Stimulated activated CD4-positive, alpha-beta T cell treated with anti-CD3 and anti-CD28 coated beads, TNF-alpha, amount 100 ng/mL, for 4 hours (primary cell): ENCODE measurements at regions not wholly inside any gene's neighbourhood (a gene's known extent, or its start where the extent isn't known, plus 50 kb on each side); places are given as distances from the start of the nearest gene placed in this dataset.

Source experiments
- DNase-seq, 3 experiments: peaks; one replicate each; pipeline ENCODE4 v3.0.0-alpha.2; 2020; ENCODE audit warnings: low read depth in 3 of 3

DNA sequence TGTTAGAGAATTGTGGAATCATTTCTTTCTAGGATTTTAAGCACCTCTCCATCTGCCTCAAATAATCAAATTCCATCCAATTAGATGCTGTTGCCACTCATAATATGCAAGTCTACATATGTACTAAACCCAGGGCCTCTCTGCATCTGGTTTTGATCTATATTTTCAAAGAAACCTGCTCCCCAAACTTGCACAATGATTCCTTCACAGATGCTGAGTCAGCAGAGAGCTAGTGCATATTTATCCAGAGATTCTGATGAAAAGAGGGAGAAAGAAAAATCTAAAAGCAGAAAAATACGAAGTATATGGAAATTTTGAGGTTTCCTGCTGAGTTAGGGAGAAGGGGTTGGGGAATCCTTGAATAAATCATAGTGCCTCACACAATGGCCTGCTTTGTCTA is 235.1 kb upstream of the RBFOX1 start:
- no peak for DNase-seq

DNA sequence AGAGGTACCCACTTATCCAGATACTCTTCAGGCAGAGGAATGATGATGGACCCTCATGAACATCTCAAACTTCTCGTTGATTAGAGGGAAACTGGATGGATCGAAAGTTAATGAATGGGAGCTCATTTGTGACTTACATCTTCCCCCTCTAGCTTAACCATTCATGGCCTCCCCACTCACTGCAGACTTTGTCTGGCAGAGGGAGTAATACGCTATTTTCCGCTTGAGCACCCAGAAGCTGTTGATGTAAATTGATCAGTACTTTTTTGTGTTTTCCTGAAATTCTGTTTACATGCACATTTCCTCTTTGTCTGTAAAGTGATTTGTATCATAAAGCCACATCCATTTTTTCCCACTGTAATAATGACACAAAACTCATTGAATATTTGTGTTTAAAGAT is 239.1 kb upstream of the RBFOX1 start:
- DNase-seq: no peak

GRCh38 chr16:7090628-7091115 is 242.0 kb upstream of the RBFOX1 start:
- no peak for DNase-seq

DNA sequence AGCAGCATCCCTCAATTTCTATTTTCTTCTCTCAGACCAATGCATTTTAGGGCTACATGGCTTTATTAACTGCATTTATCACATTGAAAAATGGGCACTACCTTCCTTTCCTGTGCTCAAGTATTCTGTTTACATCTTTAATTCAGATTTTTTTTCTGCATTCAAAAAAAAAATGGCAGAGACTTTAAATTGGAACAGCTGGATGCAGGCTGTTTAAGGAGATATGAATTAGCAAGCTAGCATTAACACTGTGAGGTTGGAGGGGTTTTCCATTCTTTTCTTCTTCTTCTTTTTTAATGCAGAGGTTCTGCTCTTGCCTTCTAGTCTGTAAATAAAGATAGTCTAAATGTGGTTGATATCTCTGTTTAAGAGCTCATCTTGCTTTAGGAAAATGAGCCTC is 242.9 kb upstream of the RBFOX1 start:
- DNase-seq: no peak

GRCh38 chr16:7088711-7089110 is 243.9 kb upstream of the RBFOX1 start:
- no peak for DNase-seq

DNA sequence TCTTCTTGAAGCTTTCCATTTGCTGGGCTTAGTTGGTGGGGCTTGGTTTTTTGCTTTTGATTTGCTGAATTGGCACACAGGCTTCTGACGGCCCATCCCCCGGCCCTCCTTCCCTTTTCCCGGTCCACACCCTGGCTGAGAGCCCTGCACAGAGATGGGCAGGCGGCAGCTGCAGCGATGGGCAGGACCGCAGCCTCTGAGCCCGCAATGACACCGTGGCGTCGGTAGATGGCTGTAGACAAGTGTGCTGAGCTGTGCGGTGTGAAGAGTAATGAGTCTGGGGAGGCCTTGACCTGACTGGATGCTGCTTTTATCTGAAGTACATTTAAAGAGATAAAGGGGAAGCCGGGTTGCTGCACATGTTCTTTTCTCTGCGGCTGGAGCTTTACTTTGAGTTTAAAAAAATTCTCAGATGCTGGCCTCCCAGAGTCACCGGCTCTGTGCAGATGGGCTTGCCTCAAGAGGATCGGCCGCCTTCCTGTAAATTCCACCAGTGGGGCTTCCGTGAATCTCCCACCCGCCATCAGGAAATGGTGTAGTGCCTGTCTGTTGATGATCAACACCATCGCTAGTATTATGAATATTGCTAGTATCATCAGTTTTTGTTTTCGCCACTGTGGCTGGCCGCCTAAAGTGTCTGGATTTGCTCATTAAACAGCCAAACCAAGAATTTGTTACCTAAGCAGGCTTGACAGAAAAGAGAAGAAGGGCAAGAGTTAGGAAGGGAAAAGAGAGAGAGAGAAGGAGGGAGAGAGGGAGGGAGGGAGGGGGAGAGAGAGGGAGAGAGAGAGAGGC is 245.6 kb upstream of the RBFOX1 start:
- no peak for DNase-seq

- DNase-seq: no peak
Measured at GRCh38 chr16:7085776-7086175, 246.9 kb upstream of the RBFOX1 start.

DNA sequence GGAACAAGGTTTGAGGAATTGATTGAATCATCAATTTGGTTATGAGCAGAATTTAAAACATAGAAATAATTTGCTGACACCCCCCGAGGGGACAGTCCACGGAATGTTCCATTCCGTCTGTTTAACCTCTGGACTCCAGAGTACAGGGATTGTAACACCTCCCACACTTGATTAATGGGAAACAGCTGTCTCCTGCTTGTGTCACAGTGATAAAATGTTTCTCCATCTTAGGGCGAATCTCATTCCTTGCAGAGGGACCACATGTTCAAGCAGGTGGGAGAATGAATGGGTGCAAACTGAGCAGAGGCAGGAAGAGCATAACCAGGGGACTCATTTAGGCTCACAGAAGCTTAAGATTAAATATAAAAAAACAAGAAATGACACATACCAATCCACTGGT is 249.5 kb upstream of the RBFOX1 start:
- no peak for DNase-seq

DNA sequence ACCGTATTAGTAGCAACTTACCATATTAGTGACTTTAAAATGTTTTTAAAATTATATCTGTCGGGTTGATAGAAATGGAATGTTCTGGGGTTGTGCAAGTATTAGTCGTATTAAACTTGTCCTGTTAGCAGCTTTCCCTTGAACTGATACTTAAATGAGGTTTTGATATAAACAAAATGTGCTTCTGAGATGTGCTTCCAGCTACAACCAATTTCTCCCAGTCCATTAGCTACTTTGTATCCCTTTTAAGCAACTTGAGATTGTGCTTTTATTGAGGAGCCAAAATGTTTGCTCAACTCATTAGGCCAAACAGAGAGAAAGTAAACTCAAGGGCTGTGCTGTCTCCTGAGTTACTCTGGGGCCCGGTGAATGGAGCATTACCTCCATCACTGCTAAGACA is 255.0 kb upstream of the RBFOX1 start:
- no peak for DNase-seq

DNA sequence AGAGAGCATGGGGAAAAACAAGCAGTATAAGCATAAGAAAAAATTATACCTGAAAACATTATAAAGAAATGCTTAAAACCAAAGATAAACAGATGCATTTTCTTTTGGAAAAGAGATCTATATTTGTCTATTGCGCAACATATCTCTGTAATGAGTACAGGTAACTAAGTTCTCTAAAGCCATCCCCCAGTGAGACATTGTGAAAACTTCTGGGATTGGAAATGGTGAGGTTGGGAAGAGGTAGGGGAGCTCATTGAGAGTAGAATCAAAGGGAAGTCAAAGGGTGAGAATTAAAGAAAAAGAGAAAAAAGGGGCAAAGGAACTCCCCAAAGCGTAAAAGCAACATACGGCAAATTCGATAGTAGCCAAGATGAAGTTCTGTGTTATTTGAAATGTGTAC is 257.9 kb upstream of the RBFOX1 start:
- DNase-seq: no peak

- no peak for DNase-seq
Measured at GRCh38 chr16:7057458-7057857, 275.2 kb upstream of the RBFOX1 start.

DNA sequence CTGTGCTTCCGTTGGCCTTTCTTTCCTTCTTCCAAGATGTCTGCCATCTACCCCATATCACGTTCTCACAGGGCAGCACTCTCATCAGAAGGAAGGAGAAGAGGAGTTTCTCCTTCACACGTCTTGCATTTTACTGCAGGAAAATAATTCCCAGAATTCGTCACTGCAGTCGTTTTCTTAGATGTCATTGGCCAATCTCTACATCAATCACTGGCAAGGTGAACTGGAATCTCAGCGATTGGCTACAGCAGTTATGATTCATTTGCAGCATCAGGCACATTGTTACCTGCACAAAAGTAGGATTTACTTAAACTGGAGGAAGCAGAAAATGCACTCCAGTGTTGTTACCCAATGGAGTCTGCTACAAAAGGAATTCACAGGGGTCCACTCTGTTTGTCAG is 277.2 kb upstream of the RBFOX1 start:
- no peak for DNase-seq

DNA sequence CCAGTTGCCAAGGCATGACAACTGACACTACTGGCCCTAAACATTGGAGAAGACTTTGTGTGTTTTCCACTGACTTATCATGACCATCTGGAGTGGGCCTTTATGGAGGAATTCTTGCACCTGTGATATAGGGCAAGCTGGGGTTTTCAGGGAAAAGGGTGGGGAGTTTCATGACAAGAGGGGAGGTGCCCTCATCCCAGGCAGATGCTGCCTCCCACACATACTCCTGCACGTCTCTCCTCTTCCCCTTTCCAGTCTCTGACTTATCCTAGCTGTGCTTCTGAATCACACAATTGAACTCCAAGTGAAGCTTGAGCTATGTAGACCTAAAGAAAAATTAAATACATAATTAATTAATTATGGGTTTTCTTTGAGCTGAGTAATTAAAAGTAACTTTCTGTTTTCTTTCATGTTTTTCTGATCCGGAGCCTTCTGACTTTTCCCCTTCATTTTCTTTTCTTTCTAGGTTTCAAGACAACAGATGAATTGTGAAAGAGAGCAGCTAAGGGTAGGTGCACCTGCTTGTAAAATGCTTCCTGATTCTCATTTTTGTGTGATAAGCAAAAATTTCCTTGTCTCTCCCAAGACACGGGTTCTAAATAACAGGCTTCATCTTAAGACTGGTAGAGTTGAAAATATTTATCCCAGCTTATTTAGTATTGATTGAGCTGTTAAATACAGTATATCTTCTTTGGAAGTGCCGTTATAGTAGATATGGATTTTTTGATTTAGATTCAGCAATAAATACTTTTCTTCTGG is 280.9 kb upstream of the RBFOX1 start:
- DNase-seq: no peak

GRCh38 chr16:7044331-7044730 is 288.3 kb upstream of the RBFOX1 start:
- no peak for DNase-seq

DNA sequence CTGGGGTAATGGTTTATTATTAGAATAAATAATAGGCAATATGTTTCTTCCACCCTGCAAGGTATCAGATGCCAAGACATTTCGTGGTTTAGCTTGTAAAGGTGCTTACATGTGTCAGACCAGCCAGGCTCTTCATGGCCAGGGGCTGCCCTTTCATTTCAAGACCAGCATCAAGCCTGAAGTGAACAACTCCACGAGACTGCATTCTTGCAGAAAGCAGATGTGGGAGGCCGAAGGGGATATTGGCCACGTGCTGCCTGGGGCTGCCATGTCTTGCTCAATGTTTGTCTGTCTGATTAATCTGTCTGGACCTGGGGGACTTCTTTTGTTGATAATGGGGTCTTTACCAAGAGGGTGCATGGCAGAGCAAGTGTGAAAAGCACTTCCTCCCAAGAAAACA is 294.2 kb upstream of the RBFOX1 start:
- no peak for DNase-seq

GRCh38 chr16:7037495-7037894 is 295.1 kb upstream of the RBFOX1 start:
- DNase-seq: no peak

DNA sequence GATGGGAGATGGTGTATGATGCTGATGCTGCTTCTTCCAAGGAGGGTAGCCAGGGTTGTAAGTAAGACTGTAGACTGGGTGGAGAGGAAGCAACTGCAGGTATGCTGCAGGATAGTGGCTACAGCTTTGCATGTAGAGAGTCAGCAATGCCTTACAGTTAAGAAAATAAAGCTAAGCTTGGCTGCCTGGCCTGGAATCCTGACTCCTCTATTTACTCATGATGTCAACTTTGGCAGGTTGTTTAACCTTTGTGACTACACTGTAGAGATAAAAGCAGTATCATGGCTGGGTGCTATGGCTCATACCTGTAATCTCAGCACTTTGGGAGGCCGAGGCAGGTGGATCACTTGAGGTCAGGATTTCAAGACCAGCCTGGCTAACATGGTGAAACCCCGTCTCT is 301.6 kb upstream of the RBFOX1 start:
- DNase-seq: no peak

DNA sequence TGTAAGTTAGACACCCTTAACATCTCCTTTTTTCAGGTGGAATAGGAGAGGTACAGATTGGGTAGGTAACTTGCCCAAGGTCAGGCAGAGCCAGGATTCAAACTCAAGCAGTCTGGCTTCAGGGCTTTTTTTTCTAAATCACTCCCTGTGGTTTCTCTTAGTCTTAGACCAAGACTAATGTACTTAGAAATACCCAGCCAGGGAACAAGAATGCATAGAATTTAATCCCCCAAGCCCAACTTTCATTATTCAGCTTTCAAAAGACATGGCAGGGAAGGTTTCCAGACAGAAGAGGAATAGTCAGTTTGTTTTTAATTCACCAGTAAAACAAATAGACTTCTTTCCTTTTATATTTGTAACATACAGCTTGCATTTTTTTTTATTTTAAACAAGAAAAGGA is 305.2 kb upstream of the RBFOX1 start:
- no peak for DNase-seq

DNA sequence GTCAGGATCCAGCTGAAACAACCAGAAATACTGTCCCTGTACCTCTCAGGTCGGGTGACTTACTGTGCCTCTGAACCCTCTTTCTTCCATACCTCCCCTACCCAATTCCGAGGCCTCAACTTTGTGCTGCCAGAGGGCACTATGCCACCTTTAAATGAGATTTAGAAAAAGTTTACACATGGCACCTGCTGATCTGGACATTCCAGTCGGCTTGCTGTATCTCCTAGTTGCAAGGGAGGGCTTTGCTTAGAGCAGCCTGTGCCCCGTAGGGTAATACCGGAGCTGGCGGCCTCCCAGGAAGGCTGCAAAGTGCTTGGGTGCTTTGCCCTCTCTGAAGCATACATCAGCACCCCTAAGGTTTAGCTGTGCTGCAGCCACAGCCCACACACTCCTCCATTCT is 306.0 kb upstream of the RBFOX1 start:
- DNase-seq: no peak

GRCh38 chr16:7025616-7026190 is 306.9 kb upstream of the RBFOX1 start:
- no peak for DNase-seq

DNA sequence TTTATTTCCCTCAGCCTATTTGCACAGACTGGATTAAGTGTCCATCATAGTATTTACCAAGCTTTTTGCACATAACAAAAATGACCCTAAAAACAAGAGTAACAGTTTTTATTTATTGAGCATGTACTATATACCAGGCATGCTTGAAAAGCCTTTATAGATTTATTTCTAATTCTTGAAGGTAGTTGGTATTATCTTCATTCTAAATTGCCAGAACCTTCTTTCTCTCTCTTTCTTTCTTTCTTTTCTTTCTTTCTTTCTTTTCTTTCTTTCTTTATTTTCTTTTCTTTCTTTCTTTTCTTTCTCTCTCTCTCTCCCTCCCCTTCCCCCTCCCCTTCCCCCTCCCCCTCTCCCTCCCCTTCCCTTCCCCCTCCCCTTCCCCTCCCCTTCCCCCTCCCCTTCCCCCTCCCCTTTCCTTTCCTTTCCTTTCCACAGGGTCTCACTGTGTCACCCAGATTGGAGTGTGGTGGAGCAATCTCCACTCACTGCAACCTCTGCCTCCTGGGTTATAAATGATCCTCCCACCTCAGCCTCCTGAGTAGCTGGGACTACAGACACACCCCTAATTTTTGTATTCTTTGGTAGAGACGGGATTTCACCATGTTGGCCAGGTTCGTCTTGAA is 310.9 kb upstream of the RBFOX1 start:
- no peak for DNase-seq

GRCh38 chr16:7017006-7017662 is 315.5 kb upstream of the RBFOX1 start:
- DNase-seq: no peak
